Ovary (tissue), 7 donors: ENCODE measurements at regions not wholly inside any gene's neighbourhood (a gene's known extent, or its start where the extent isn't known, plus 50 kb on each side); places are given as distances from the start of the nearest gene placed in this dataset.

ENCODE experiments used
- DNase-seq, 5 donors: peaks; one replicate each; pipeline ENCODE4 v3.0.0-alpha.2; 2019 to 2020
- H3K27ac ChIP-seq, 2 donors: fragments of 200-600 bp; one replicate each; pipeline versions ENCODE4 v1.5.1 to v1.8.0; 2019 to 2022
- H3K27me3 ChIP-seq: fragments of 200-600 bp; one replicate; pipeline ENCODE4 v1.8.0; 2022
- H3K36me3 ChIP-seq: fragments of 200-600 bp; sonication (generic); one replicate; pipeline ENCODE4 v1.5.1; 2019
- H3K4me1 ChIP-seq: one replicate; pipeline ENCODE4 v1.8.1; 2013; ENCODE audit warnings: mild to moderate bottlenecking, moderate library complexity; ENCODE audit not compliant: insufficient read depth
- H3K4me3 ChIP-seq: fragments of 200-600 bp; sonication (generic); one replicate; pipeline ENCODE4 v1.5.1; 2017
- H3K9me3 ChIP-seq, 2 donors: fragments of 200-600 bp in 1 of 2; sonication (generic) in 1 of 2; one replicate each; pipeline versions ENCODE4 v1.5.1 to v1.8.1; 2013 to 2019; ENCODE audit warnings: mild to moderate bottlenecking in 1 of 2, moderate library complexity in 1 of 2
- EP300 ChIP-seq: sonication (generic); formaldehyde crosslinking; IDR thresholded peaks from one replicate; pipeline ENCODE4 v1.6.1; 2017; ENCODE audit warnings: antibody characterized with exemption
- POLR2A ChIP-seq: fragments of 450-650 bp; IDR thresholded peaks from one replicate; pipeline ENCODE4 v1.6.1; 2017; ENCODE audit warnings: antibody characterized with exemption, mild to moderate bottlenecking, moderate library complexity
- WGBS, 3 donors: extraction: QIAGEN DNeasy Blood & Tissue Kit in 1 of 3; methylation state at CpG; one replicate each; pipeline versions ENCODE4 v1.1.5 to v1.1.7; 2013 to 2017; 5-methylcytosine and 5-hydroxymethylcytosine counted together
- intact Hi-C, 4 donors: fragments of 100-400 bp; cut with DNase I; formaldehyde crosslinking; loops; one replicate each; pipeline versions ENCODE4 v1.11.0 to v1.15.1; 2022 to 2023
- TF ChIP-seq, protein P1 (sequence below), 3 donors: fragments of 450-650 bp in 2 of 3; fragments of 200-600 bp in 1 of 3; IDR thresholded peaks; one replicate each; pipeline versions ENCODE4 v1.5.1 to v1.8.0; 2016 to 2022; ENCODE audit warnings: antibody characterized with exemption in 3 of 3, mild to moderate bottlenecking in 1 of 3
- donor health status: DM: no; HTN: no; CAD: no; lungs with moderate emphysema.
- donor health status: DM: no; HTN: no; CAD: no.
- donor health status: Bipolar disorder and iron deficiency.
- donor health status: DM: no; HTN: no; CAD: no.
- donor health status: DM: yes; HTN: yes; CAD: no.

- H3K27ac ChIP-seq: no peak overlapping the region
- H3K4me3 ChIP-seq: no peak overlapping the region
- intact Hi-C loops: no loop called here
- H3K4me1 ChIP-seq: no peaks in the 10 kb centered on the region
- H3K27me3 ChIP-seq: no peaks in the 10 kb centered on the region
- WGBS, 3 donors: 83 to 94% (median 91%) methylated on average over 4 of the region's 4 CpGs
- H3K9me3 ChIP-seq: no peaks in the 10 kb centered on the region
- DNase-seq: no peak
- no peak for TF ChIP-seq POLR2A
- TF ChIP-seq EP300: no peak
- no peaks in the 10 kb centered on the region for H3K36me3 ChIP-seq
Measured at GRCh38 chr10:36711361-36711760, 414.0 kb upstream of the ANKRD30A start.

DNA sequence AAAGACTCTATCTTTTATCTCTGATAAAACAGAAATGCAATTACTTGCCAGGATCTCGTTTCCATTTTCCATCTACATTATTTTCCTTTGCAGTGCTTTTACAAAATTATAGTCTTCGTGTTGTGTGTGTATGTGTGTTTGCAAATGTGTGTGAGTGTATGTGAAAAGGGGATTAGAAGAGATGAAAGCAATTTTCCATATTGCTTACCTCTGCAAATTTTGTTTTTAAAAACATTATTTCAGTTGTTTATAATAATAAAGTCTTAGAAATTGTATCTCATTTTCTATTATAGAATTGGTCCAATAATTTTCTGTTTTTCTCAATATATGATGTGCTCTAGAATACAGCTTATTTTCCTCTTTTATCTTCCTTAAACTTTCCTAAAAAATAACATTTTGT, 421.3 kb upstream of the ANKRD30A start:
- DNase-seq: no peak
- Histone ChIP-seq H3K4me1 (no peaks in the 10 kb centered on the region), H3K4me3 (no peak overlapping the region), H3K36me3 (no peaks in the 10 kb centered on the region), H3K27me3 (no peaks in the 10 kb centered on the region), H3K27ac (no peak overlapping the region), H3K9me3 (no peaks in the 10 kb centered on the region)
- intact Hi-C loops: no loop called here
- 12 to 29% (median 17%) methylated on average over 2 of the region's 2 CpGs for WGBS, 3 donors
- TF ChIP-seq, protein P1, sequence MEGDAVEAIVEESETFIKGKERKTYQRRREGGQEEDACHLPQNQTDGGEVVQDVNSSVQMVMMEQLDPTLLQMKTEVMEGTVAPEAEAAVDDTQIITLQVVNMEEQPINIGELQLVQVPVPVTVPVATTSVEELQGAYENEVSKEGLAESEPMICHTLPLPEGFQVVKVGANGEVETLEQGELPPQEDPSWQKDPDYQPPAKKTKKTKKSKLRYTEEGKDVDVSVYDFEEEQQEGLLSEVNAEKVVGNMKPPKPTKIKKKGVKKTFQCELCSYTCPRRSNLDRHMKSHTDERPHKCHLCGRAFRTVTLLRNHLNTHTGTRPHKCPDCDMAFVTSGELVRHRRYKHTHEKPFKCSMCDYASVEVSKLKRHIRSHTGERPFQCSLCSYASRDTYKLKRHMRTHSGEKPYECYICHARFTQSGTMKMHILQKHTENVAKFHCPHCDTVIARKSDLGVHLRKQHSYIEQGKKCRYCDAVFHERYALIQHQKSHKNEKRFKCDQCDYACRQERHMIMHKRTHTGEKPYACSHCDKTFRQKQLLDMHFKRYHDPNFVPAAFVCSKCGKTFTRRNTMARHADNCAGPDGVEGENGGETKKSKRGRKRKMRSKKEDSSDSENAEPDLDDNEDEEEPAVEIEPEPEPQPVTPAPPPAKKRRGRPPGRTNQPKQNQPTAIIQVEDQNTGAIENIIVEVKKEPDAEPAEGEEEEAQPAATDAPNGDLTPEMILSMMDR (IDR thresholded peaks at IDR 0.05): no peak
- TF ChIP-seq POLR2A (no peak), EP300 (no peak)

DNA sequence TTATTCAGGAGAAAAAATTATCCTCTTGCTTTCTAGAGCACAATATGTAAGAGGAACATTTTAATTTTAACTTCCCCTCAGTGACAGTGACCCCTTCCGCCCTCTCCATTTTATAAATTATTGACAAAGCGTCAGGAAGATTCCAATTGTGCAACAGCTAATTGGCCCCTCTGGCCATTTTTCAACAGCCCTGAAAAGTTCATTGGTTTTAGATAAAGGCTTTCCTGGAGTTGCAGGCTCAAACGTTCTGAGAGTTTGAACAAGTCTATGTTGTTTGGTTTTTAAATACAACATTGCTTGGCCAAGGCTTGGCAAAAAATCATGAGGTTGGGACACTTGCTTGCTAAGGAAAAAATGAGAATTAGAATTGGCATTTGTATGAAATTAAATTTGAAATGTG, 422.2 kb upstream of the ANKRD30A start:
- Histone ChIP-seq H3K9me3 (no peaks in the 10 kb centered on the region), H3K36me3 (no peaks in the 10 kb centered on the region), H3K27me3 (no peaks in the 10 kb centered on the region), H3K4me1 (no peaks in the 10 kb centered on the region), H3K27ac (no peak overlapping the region), H3K4me3 (no peak overlapping the region)
- no peak for DNase-seq
- intact Hi-C loops: no loop called here
- TF ChIP-seq, protein P1 (IDR thresholded peaks at IDR 0.05): no peak
- no peak for TF ChIP-seq EP300
- no peak for TF ChIP-seq POLR2A
- WGBS, 3 donors: 35 to 47% (median 43%) methylated on average over 3 of the region's 3 CpGs

- Histone ChIP-seq H3K9me3 (no peaks in the 10 kb centered on the region), H3K27me3 (no peaks in the 10 kb centered on the region), H3K36me3 (no peaks in the 10 kb centered on the region), H3K4me3 (no peak overlapping the region), H3K4me1 (no peaks in the 10 kb centered on the region), H3K27ac (no peak overlapping the region)
- 95 to 97% (median 95%) methylated on average over 1 of the region's 1 CpG for WGBS, 3 donors
- intact Hi-C loops: no loop called here
- no peak for TF ChIP-seq POLR2A
- no peak for TF ChIP-seq EP300
- TF ChIP-seq, protein P1 (IDR thresholded peaks at IDR 0.05): no peak
- DNase-seq: no peak
Measured at GRCh38 chr10:36700123-36700522, 425.3 kb upstream of the ANKRD30A start.

- Histone ChIP-seq H3K4me3 (no peak overlapping the region), H3K4me1 (no peaks in the 10 kb centered on the region), H3K27ac (no peak overlapping the region), H3K36me3 (no peaks in the 10 kb centered on the region), H3K9me3 (no peaks in the 10 kb centered on the region), H3K27me3 (no peaks in the 10 kb centered on the region)
- WGBS, 3 donors: 84 to 94% (median 90%) methylated on average over 10 of the region's 10 CpGs
- TF ChIP-seq EP300 (no peak), POLR2A (no peak)
- TF ChIP-seq, protein P1 (IDR thresholded peaks at IDR 0.05): no peak
- DNase-seq: no peak
- intact Hi-C loops: no loop called here
Measured at GRCh38 chr10:36692759-36693158, 432.6 kb upstream of the ANKRD30A start.
